ENCODE measurements at regions not wholly inside any gene's neighbourhood (a gene's known extent, or its start where the extent isn't known, plus 50 kb on each side); places are given as distances from the start of the nearest gene placed in this dataset.

GRCh38 chr3:59654123-59654479, 604.3 kb upstream of the CFAP20DC start:
- no peak for TF ChIP-seq CTCF (IDR thresholded peaks at IDR 0.05; ENCODE audit: borderline replicate concordance, control extremely low read depth, extremely low read depth, insufficient read depth, missing control alignments)

GRCh38 chr3:59653405-59654122, 603.7 kb upstream of the CFAP20DC start:
- DNase-seq (ENCODE audit: low spot score) = no peak
- in situ Hi-C loops (cut with MboI; ENCODE audit: low sequenced_read_pairs, unreplicated experiment) = no loop called here
- TF ChIP-seq CTCF (IDR thresholded peaks at IDR 0.05; ENCODE audit: borderline replicate concordance, control extremely low read depth, extremely low read depth, insufficient read depth, missing control alignments) = no peak

More at GRCh38 chr3:59654123-59654479, 604.3 kb upstream of the CFAP20DC start:
- DNase-seq (ENCODE audit: low spot score) = no peak
- in situ Hi-C loops (cut with MboI; ENCODE audit: low sequenced_read_pairs, unreplicated experiment) = no loop called here

GRCh38 chr3:59644479-59645402, 594.9 kb upstream of the CFAP20DC start:
- TF ChIP-seq CTCF (IDR thresholded peaks at IDR 0.05; ENCODE audit: borderline replicate concordance, control extremely low read depth, extremely low read depth, insufficient read depth, missing control alignments) = no peak
- in situ Hi-C loops (cut with MboI; ENCODE audit: low sequenced_read_pairs, unreplicated experiment) = no loop called here
- no peak for DNase-seq (ENCODE audit: low spot score)

GRCh38 chr3:59641169-59641899, 591.5 kb upstream of the CFAP20DC start:
- no peak for TF ChIP-seq CTCF (IDR thresholded peaks at IDR 0.05; ENCODE audit: borderline replicate concordance, control extremely low read depth, extremely low read depth, insufficient read depth, missing control alignments)
- no peak for DNase-seq (ENCODE audit: low spot score)
- in situ Hi-C loops (cut with MboI; ENCODE audit: low sequenced_read_pairs, unreplicated experiment) = no loop called here

- DNase-seq (ENCODE audit: low spot score) = no peak
- TF ChIP-seq CTCF (IDR thresholded peaks at IDR 0.05; ENCODE audit: borderline replicate concordance, control extremely low read depth, extremely low read depth, insufficient read depth, missing control alignments) = no peak
- in situ Hi-C loops (cut with MboI; ENCODE audit: low sequenced_read_pairs, unreplicated experiment) = no loop called here
These were observed 583.1 kb upstream of the CFAP20DC start for GRCh38 chr3:59632760-59633573.
